ENCODE measurements at regions not wholly inside any gene's neighbourhood (a gene's known extent, or its start where the extent isn't known, plus 50 kb on each side); places are given as distances from the start of the nearest gene placed in this dataset.

- intact Hi-C loops (cut with DNase I) = no loop called here
- ATAC-seq = no peak
- no peak for DNase-seq (ENCODE audit: low spot score)
Observed at GRCh38 chr1:69313118-69313517, 254.6 kb upstream of the LRRC7 start.

GRCh38 chr1:69315416-69315815 lies 252.3 kb upstream of the LRRC7 start:
- ATAC-seq = no peak
- intact Hi-C loops (cut with DNase I) = no loop called here
- DNase-seq (ENCODE audit: low spot score) = no peak

DNA sequence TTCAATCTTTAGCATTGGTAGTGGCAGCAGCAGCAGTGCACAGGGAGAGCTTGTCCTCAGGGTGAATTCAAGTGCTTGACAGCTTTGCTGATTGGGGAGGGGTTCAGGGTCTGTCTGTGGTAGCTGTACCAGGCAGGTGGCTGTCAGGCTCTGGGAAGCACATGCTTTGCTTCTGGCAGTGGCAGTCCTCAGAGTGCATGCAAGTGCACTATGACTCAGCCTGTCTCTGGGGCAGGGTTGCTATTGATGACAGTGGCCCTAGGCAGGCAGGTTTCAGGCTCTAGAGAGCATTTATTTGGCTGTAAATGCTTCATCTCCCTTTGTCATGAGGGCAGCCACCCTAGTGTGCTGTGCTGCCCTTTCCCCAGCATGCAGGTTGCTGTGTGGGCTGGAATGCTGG lies 251.9 kb upstream of the LRRC7 start:
- ATAC-seq = no peak

GRCh38 chr1:69319287-69319686 lies 248.4 kb upstream of the LRRC7 start:
- intact Hi-C loops (cut with DNase I) = no loop called here
- DNase-seq (ENCODE audit: low spot score) (no peak), ATAC-seq (no peak)

More for the DNA sequence above, 251.9 kb upstream of the LRRC7 start:
- DNase-seq (ENCODE audit: low spot score) = no peak
- intact Hi-C loops (cut with DNase I) = no loop called here

GRCh38 chr1:69320757-69321211 lies 246.9 kb upstream of the LRRC7 start:
- no peak for DNase-seq (ENCODE audit: low spot score)
- intact Hi-C loops (cut with DNase I) = loop anchor here (10.0 kb wide), 1 partner anchor 494 kb away; no protein-coding TSS in a partner anchor
- ATAC-seq = no peak

DNA sequence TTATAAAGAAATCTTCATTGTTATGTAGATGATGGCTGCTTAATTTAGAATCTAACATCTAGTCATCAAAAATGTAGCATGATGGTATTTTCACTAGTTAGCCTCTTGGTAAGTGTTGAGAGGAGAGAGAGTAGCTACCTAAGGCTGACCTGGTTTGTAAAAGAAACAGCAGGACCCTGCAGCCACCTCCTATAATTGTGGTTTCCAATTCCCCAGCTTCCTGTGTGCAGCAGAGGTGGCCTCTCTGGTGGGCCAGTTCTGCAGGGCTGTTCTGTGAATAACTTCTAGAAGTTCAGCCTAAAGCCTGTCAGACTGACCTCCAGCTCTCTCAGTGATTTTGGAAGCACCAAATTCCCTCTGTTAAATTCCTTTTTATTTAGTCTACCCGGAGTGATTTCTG lies 246.4 kb upstream of the LRRC7 start:
- intact Hi-C loops (cut with DNase I) = loop anchor here (10.0 kb wide), 1 partner anchor 493 kb away; no protein-coding TSS in a partner anchor
- no peak for ATAC-seq

DNA sequence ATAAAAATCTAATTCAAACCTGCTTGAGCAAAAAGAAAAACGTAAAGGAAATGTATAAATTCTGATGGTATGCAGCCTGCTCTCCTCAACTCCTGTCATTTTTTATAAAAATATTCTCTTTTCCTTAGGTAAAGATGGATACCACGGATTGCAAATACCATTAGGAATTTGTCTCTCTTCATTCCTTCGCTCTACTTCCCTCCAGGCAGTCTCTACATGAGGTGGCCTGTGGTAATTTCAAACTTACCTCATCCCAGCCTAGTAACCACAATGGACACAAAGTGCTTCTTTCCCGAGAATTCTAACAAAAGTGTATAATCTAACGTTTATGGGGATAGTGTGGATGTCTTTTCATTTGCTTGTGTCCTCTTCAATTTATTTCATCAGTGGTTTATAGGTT lies 239.5 kb upstream of the LRRC7 start:
- ATAC-seq (no peak), DNase-seq (ENCODE audit: low spot score) (no peak)
- intact Hi-C loops (cut with DNase I) = loop anchor here (10.0 kb wide), 1 partner anchor 487 kb away; no protein-coding TSS in a partner anchor

More for the DNA sequence above, 246.4 kb upstream of the LRRC7 start:
- DNase-seq (ENCODE audit: low spot score) = no peak

GRCh38 chr1:69363236-69363635 lies 204.5 kb upstream of the LRRC7 start:
- intact Hi-C loops (cut with DNase I) = no loop called here
- ATAC-seq (no peak), DNase-seq (ENCODE audit: low spot score) (no peak)

DNA sequence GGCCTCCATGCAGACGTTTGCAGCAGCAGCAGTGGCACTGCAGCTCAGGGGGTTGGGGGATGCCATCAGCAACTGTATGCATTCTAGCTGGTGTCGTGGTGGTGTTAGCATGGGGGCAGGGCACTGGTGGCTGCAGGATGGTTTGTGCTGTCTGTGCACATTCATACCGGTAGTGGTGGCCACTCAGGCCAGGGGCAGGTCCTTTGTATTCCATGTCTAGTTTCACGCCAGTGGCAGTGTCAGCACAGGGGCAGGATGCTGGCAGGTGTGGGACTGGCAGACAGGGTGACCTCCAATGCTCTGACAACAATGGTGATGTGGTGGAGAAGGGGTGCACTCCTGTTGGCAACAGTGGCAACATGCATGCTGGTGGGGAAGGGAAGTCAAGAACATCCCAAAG lies 194.2 kb upstream of the LRRC7 start:
- ATAC-seq (no peak), DNase-seq (ENCODE audit: low spot score) (no peak)
- intact Hi-C loops (cut with DNase I) = no loop called here

DNA sequence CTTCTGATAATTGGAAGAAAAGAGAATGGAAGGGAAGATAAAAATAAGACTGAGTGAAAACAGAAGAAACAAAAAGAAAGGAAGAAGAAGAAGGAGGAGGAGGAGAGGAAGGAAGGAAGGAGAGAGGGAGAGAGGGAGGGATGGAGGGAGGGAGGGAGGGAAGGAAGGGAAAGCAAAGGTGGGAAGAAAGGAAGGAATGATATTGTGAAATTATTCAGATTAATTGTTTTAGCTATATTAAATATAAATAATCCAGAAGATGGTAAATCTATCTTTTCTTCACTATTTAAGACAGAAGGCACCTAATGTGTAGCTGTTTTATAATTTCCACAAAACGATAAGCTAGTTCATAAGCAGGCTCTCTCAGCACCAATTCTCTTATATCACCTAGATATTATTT lies 191.3 kb upstream of the LRRC7 start:
- intact Hi-C loops (cut with DNase I) = no loop called here
- ATAC-seq (no peak), DNase-seq (ENCODE audit: low spot score) (no peak)

- no peak for ATAC-seq
- no peak for DNase-seq (ENCODE audit: low spot score)
- intact Hi-C loops (cut with DNase I) = no loop called here
Observed at GRCh38 chr1:69377507-69377906, 190.2 kb upstream of the LRRC7 start.

DNA sequence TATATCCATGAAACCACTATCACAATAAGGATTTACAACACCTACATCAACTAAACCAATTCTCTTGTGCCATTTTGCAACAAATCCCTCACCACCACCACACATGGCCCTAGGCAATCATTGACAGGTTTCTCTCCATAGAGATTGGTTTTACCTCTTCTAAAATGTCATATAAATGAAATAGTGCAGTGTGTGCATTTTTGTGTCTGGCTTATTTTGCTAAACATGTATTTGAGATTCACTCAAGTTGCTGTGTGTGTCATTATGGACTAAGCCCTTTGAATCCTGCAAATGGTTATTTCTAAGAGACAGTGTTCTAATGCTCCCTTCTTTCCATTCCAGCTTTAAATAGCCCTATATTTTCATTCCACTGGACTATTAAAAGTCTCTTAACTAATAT lies 179.7 kb upstream of the LRRC7 start:
- no peak for ATAC-seq
- intact Hi-C loops (cut with DNase I) = no loop called here

DNA sequence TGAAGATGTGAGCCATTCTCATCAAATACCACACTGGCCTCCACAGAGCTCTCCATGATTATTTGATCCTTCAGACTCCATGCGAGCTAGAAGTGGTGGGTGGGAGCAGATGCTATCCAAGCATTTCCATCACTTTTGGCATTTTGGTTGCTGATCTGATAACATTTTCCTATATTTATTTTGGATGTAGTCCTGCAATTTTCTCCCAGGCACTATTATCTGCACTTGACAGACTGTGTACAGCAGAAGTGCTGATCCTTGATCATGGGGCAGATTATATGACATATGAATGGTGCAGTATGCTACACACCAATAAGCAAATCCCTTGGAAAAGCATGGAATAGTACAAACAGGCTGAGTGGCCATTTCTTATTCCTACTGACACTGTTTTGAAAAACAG lies 167.6 kb upstream of the LRRC7 start:
- intact Hi-C loops (cut with DNase I) = no loop called here
- DNase-seq (ENCODE audit: low spot score) = no peak
- no peak for ATAC-seq

More for the DNA sequence above, 179.7 kb upstream of the LRRC7 start:
- no peak for DNase-seq (ENCODE audit: low spot score)

DNA sequence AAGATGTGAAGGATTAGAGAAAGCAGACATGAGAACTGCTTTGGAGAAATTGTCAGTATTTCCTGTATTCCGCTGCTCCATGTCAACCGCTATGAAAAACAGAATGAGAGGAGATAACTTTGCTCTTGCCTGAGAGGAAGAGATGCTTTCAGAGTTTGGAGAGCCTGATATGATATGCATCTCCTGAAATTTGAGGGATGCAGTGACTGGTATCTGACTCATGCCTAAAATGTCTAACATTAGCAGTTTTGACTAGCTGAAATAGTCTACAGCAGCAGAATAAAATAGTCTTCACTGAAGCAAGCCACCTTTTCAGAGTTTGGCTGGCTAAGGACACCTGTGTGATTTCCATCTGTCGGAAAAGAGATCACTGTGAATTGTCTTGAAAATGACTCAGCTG lies 165.8 kb upstream of the LRRC7 start:
- intact Hi-C loops (cut with DNase I) = no loop called here
- no peak for ATAC-seq
- no peak for DNase-seq (ENCODE audit: low spot score)

- DNase-seq (ENCODE audit: low spot score) (no peak), ATAC-seq (no peak)
- intact Hi-C loops (cut with DNase I) = no loop called here
Observed at GRCh38 chr1:69403756-69404320, 163.9 kb upstream of the LRRC7 start.

GRCh38 chr1:69404486-69404885 lies 163.2 kb upstream of the LRRC7 start:
- intact Hi-C loops (cut with DNase I) = no loop called here
- no peak for DNase-seq (ENCODE audit: low spot score)
- no peak for ATAC-seq

- no peak for DNase-seq (ENCODE audit: low spot score)
- no peak for ATAC-seq
- intact Hi-C loops (cut with DNase I) = no loop called here
Observed at GRCh38 chr1:69406244-69406643, 161.5 kb upstream of the LRRC7 start.

GRCh38 chr1:69409731-69410456 lies 157.8 kb upstream of the LRRC7 start:
- intact Hi-C loops (cut with DNase I) = no loop called here
- no peak for DNase-seq (ENCODE audit: low spot score)
- ATAC-seq = peak; percentile 13

DNA sequence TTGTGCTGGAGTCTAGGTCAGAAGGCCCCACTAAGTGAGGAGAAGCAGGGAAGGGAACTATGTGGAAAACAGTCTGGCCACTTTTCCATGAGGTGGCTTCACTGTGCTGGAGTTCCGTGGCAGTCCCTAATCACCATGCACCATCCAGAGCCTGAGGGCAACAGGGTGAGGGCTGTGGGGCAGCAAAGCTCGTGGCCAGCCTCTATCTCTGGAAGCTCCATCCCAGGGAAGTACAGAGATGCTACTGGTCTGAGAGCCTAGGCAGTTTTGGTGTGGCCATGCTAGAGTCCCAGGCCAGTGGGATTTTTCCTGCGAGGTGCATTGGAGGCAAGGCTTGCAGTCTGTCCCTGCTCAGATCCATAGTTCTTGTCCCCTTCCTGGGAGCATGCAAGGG lies 157.3 kb upstream of the LRRC7 start:
- DNase-seq (ENCODE audit: low spot score) = no peak
- intact Hi-C loops (cut with DNase I) = no loop called here
- no peak for ATAC-seq

DNA sequence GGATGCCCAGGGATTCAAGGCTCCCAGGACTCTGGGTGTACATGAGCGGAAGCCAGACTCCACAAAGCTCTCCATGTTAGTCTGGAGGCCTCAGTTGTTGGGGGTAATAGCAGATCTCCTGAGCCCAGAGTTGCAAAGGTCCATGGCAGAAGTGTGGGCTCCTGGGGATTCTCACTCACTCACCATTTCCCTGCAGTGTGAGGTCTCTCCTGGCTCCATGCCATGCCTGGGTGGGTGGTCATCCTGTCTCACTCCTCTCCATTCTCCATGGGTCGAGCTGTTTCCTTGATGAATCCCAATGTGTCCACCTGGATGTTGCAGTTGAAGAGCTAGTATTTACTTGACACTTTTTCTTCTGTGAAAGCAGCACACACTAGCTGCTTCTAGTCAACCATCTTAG lies 156.8 kb upstream of the LRRC7 start:
- intact Hi-C loops (cut with DNase I) = no loop called here
- ATAC-seq (no peak), DNase-seq (ENCODE audit: low spot score) (no peak)

DNA sequence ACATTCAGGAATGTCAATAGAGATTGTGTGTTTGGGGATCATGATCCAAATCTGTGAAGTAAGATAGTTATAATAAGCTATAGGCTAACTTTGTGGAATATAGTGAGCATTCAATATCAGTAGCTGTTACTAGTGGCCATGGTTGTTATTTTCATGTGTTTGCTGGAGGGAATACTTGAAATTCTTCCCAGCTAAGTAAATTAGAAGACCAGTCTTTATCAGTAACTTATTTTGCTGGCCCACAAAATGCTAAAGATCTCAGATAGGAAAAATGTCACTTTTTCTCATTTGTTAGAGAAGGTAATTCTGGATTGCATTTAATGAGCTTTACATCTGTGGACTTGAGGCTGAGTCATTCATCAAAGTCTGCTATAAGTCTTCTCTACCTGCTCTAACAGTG lies 156.1 kb upstream of the LRRC7 start:
- ATAC-seq = no peak
- no peak for DNase-seq (ENCODE audit: low spot score)
- intact Hi-C loops (cut with DNase I) = no loop called here

All from sciatic nerve (tissue), 2 donors.